Globus pallidus (tissue), 1 donor: ENCODE measurements at regions not wholly inside any gene's neighbourhood (a gene's known extent, or its start where the extent isn't known, plus 50 kb on each side); places are given as distances from the start of the nearest gene placed in this dataset.
"Not testable (repeated sequence)": the region's sequence is repeated elsewhere in the genome, so short reads cannot be mapped to it uniquely, and the experiment has no call there.

Source experiments
- DNase-seq: peaks from one replicate; pipeline ENCODE4 v3.0.0-alpha.2; 2015; ENCODE audit warnings: low spot score

GRCh38 chr12:5310151-5310550, 121.8 kb upstream of the NTF3 start:
- no peak for DNase-seq

DNA sequence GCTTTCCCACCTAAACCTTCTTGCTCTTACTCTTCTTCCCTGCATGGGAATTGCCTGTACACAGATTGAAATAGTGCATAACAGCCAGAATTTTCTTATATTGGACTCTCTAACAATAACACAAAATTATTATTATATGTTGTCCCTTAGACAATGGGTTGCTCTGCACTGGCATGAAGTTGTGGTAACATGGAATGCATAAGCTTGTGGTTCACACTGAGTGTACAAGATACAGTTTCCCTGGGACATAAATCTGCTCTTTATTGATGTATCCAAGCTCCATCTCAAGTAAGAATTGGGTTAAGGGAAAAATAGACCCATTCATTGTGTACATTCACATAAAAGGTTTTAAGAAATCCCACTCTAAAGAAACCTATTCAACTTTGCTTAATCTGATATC, 114.4 kb upstream of the NTF3 start:
- DNase-seq = no peak

DNA sequence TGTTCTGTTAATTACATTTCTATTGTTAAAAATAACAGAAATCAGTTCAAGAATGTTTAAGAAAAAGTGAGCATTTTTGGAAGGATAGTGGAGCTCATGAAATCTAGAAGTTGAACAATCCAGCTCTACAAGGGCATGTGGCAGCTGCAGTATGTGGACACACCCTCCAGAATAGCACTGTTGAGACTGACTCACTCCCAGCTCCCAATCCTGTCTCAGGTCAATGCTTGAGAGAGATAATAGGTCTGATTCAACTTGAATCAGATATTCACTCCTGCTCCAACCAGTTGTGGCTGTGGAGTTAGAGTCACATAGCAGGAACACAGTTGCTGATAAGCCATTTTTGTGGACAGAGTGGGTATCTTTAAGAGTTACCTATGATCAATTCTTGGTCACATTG, 113.0 kb upstream of the NTF3 start:
- no peak for DNase-seq

DNA sequence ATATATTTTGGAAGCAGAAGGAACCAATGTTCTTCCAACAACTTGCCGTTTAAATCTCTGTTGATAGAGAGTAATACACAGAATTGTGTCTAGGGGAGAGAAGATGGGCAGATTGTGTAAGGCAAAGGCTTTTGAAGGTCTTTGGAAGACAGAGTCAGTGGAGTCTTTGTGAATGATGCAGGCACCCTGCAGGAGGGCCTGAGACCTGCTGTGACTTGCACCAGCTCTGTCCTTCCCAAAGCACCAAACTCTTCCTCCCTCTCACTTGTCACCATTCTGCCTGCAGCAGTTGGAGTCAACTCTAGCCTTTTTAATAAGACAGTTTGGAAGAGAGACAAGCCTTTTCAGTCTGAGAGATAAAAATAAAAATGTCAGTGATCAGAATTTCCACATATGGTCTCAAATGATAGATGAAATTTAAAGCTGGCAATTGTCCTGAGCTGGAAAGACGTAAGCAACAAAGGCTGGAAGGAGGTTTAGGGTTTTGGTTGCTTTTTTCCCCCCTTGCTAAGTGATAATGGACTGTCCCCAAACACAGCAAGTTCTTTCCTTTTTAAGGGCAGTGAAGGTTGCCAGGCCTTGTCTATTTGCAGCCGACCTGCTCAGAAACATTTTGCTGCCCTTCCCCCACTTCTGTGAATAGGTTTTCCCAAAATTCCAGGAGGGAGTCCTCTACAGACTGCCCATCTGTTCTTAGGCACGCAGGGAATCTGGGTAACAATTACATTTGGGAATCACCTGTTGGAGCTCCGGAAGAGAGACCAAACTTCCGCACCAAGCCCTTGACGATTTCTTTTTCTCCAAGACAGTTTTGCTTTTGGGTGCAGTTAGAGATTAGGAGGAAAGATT, 103.0 kb upstream of the NTF3 start:
- no peak for DNase-seq

DNA sequence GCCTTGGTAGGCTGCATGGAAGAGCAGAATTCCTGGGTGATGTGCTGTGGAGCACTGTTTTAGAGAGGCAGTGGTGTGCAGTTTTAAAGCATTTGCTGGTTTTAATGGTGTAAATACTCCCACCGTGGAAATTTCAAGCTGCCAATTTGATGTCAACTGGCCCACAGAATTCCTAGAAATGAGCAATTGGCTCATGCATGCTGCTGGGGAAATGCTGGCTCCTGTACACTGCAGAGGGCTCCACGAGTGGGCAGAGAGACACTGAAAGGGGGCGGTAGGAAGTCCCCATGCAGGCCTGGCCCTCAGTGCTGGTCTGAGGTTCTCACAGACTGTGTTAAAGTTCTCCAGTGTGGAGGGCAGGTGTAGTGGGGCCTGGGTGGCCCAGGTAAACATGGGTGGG, 99.4 kb upstream of the NTF3 start:
- no peak for DNase-seq

DNA sequence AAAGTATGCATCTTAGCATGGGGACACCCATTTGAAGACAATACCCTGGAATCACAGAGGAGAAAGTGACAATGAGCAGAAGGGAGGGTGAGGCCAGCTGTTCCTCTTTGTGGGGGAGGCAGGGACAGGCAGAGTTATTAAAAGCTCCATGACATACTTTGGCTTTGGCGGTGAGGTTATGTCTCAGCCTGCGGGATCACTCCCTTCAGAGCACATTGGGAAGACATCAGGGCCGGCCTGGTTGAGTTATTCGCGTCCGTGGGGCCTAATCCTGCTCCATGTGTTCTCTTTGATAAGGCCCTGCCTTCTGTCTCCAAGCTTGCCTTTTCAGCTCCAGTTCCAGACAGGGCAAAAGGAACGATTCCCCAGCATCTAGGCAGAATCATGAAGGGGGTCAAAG, 98.8 kb upstream of the NTF3 start:
- no peak for DNase-seq

DNA sequence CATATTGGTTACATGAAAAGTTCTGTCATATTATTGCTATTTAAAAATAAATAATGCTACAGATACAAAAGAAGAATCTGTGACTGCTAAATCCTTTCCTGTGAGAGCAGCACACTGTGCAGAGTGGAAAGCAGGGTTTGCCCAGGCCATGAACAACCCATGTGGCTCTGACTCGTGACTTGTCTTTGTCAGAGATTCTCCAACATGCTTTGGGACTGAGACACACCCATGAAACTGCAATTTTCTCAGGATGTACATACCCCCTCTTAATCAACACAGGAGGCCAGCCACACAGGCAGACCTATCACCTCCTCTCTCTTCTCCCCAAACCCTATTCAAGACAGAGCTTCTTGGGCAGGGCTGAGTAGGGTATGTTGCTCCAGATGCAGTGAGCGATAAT, 96.8 kb upstream of the NTF3 start:
- no peak for DNase-seq

GRCh38 chr12:5341086-5341485, 90.8 kb upstream of the NTF3 start:
- not testable (repeated sequence) for DNase-seq

GRCh38 chr12:5343711-5344110, 88.2 kb upstream of the NTF3 start:
- DNase-seq = no peak

GRCh38 chr12:5344131-5344530, 87.8 kb upstream of the NTF3 start:
- DNase-seq = no peak

DNA sequence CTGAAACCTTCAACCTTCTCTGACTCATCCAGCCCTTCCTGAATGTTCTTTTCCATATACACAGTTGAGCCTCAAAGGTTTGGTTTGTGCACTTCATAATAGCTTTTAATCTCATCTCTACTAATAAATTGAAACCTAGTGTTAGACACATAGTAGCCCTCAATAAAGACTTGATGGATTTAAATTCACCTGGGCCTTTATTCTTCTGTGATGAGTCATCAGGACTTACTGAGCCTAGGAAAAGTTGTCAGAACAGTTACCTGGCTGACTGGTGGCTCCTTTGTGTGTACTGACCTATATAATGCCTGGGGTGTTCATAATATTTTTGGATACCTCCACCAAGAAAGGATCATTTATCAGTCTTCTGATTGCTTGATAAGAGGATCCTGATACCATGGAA, 86.4 kb upstream of the NTF3 start:
- no peak for DNase-seq

DNA sequence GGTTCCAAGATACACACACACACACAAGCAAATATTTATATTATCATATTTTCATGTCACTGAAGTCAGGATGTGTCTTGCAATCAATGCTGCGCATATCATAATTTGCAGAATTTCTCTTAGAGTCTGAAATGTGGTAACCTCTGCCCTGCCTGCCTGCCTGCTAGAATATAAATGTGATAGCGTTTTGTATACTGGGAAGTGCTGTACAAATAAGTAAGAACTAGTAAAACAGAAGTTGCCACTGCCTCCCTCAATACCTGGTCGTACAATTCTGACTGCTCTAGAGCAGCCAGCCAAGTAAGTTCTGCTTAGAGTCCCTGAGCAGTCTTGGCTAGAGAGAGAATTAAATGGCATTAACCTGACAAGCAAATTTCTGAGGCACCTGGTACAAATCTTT, 83.9 kb upstream of the NTF3 start:
- DNase-seq = no peak

DNA sequence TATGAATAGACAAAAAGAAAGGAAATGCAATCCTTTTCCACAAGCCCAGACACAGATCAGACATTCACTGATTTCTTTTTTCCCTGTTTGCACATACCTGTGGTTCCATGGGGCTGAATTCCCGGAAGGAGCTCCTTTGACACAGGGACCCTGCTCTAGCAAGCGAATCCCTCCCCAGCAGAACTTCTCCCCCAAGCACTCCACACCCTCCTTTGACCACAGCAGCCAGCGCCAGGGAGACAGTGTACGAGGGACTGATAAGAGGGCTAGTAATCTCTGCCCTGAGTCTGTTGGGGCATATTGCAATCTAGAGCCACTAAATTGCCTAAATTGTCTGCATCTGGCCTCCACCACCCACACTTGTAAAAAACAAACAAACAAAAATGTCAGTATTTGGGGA, 83.4 kb upstream of the NTF3 start:
- no peak for DNase-seq

DNA sequence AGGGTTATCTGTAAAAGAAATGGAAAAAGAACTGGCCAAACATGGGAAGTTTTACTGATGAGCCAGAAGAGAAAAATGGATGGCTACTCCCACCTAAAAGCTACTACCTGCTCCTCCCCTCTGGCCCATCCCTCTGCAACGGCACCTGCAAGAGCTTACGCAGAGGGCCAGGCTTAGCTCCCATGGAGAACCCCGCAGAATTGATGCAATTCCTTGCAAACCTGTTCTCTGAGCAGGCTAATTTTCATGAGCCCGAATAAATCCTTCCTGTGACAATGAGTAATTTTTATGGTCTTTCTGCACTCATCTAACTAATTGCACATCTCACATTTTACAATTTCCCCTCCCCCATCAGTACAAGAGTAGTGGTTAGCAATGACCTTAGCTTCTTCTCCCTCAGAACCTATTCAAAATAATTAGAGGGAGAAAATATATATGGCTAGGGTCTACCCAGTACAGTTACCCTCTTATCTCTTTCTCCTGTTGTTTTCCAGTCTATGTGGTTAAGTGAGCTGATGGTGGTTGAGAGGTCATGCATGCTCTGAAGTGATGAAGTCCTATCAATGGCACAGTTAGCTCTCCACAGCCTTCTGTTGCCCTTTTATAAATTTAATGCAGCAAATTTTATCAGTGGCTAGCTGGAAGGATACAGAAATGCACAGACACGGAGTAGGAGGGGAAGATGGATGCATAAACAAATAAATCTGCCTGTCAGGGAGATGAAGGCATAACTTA, 67.7 kb upstream of the NTF3 start:
- DNase-seq = no peak

- DNase-seq = no peak
Measured at GRCh38 chr12:5369298-5369697, 62.6 kb upstream of the NTF3 start.

DNA sequence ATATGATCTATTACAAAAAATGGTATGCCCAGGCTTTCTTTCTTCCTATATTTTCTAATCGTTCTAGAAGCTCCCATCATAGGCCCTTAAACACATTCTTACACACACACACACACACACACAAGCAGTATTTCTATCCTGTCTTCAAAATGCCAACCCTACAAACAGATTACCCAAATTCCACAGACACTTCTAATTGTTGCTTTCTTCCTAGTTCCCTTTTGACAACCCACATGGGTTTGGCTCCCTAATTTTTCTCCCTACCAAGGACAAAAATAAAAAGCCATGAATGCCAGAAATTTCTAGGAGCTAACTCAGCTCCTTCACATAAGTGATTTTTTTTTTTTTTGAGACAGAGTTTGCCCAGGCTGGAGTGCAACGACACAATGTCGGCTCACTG, 60.3 kb upstream of the NTF3 start:
- DNase-seq = no peak

DNA sequence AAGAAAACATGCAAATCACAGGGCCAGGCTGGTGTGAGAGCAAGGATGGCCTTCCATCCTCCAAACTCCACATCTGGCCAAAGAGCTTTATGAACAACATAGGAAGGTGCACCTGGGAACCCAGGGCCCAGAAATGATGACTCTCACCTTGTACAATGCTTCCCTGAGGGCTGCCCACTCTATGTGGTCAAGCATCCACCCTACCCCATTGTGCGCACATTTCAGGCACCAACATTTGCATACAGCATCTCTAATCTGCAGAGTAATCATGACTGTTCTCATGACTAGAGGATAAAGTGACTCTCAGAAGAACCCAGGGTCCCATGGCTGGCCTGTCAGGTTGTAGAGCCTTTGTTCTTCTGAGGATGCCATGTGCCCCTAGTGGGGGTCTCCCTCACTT, 57.2 kb upstream of the NTF3 start:
- no peak for DNase-seq

DNA sequence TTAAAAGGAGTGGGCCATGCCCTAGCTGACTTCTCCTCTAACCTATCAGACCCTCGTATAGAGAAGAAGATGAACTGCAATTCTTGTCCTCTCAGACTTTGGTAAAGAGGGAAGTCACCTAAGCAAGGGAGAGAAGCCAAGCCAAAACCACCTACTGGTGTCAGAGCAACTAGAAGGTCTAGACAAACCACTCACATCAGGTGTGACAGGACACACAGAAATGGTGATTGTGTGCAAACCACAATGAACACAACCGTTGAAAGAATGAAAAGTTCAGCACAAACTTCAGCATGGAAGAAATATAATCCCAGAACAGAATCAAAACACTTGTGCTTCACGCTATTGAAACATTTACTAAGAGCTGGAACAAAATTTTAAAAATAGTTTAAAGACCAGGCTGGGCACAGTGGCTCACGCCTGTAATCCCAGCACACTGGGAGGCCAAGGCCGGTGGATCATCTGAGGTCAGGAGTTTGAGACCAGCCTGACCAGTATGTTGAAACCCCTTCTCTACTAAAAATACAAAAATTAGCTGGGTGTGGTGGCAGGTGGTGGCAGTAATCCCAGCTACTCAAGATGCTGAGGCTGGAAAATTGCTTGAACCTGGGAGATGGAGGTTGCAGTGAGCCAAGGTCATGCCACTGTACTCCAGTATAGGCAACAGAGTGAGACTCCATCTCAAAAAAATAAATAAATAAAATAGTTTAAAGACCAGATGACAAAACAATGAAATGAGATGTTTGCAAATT, 56.2 kb upstream of the NTF3 start:
- DNase-seq = no peak

DNA sequence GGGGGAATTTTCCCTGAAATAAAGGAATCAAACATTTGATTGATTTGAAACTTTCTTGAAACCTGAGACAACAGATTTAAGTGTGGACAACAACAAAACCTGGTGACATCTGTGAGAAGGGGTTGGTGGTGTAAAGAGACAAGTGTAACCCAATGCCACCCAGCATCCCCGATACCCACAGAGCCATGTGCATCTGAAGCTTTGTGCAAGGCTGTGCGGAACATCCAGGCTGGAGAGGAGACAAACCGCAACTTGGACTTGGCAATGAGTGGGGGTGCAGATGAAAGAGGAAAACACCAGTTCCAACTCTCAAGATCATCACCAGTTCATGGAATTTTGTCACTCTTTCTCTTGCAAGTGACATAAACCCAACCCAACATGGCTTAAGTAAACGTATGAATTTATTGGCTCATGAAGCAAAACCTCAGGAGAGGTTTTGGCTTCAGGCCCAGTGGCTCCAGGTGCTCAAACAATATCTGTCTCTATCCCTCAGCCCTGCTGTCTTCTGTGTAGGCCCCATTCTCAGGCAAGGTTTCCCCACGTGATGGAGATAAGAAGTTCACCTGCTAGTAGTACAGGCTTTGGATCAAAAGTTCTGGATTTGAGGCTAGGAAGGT, 55.2 kb upstream of the NTF3 start:
- no peak for DNase-seq

GRCh38 chr12:5377997-5378592, 53.8 kb upstream of the NTF3 start:
- no peak for DNase-seq

- no peak for DNase-seq
Measured at GRCh38 chr12:5379749-5380496, 52.0 kb upstream of the NTF3 start.
